ENCODE measurements at regions not wholly inside any gene's neighbourhood (a gene's known extent, or its start where the extent isn't known, plus 50 kb on each side); places are given as distances from the start of the nearest gene placed in this dataset.

GRCh38 chr17:55598495-55598894, 87.2 kb upstream of the SMIM36 start:
- TF ChIP-seq CTCF (IDR thresholded peaks at IDR 0.05; ENCODE audit: insufficient read depth, low read length) (no peak), POLR2AphosphoS5 (IDR thresholded peaks at IDR 0.05; ENCODE audit: low read depth) (no peak)
